GM10266 (cell line): ENCODE measurements at regions not wholly inside any gene's neighbourhood (a gene's known extent, or its start where the extent isn't known, plus 50 kb on each side); places are given as distances from the start of the nearest gene placed in this dataset.
A peak's percentile ranks its signal among the peaks of the same experiment; 100 is the strongest.

ENCODE experiments used
- DNase-seq: peaks from one replicate; pipeline ENCODE4 v3.0.0; 2012; ENCODE audit errors: extremely low spot score
- CTCF ChIP-seq: IDR thresholded peaks from 2 replicates; pipeline ENCODE4 v1.5.1; 2012; ENCODE audit warnings: mild to moderate bottlenecking, low read depth; ENCODE audit not compliant: control insufficient read depth, insufficient read depth; ENCODE audit errors: missing control alignments

- TF ChIP-seq CTCF = no peak
- no peak for DNase-seq
Observed at GRCh38 chr12:67452119-67452805, 183.1 kb downstream of the CAND1 start.

- no peak for DNase-seq
- TF ChIP-seq CTCF = no peak
Observed at GRCh38 chr12:67453191-67453590, 184.0 kb downstream of the CAND1 start.

GRCh38 chr12:67455236-67455635, 186.1 kb downstream of the CAND1 start:
- no peak for DNase-seq
- TF ChIP-seq CTCF = no peak

- no peak for DNase-seq
- no peak for TF ChIP-seq CTCF
Observed at GRCh38 chr12:67456431-67456901, 187.3 kb downstream of the CAND1 start.

GRCh38 chr12:67457136-67457535, 188.0 kb downstream of the CAND1 start:
- DNase-seq = no peak
- TF ChIP-seq CTCF = no peak

GRCh38 chr12:67457778-67458665, 188.9 kb downstream of the CAND1 start:
- peak; percentile 13 for TF ChIP-seq CTCF
- no peak for DNase-seq

- no peak for DNase-seq
- TF ChIP-seq CTCF = no peak
Observed at GRCh38 chr12:67459173-67459572, 189.4 kb upstream of the DYRK2 start.
